ENCODE measurements at regions not wholly inside any gene's neighbourhood (a gene's known extent, or its start where the extent isn't known, plus 50 kb on each side); places are given as distances from the start of the nearest gene placed in this dataset.
A peak's percentile ranks its signal among the peaks of the same experiment; 100 is the strongest.

- no peak for DNase-seq
These were observed 117.8 kb downstream of the TTC32 start for GRCh38 chr2:19783935-19784334.

- DNase-seq = no peak
These were observed 124.8 kb downstream of the TTC32 start for GRCh38 chr2:19776941-19777514.

GRCh38 chr2:19775838-19776237 lies 125.9 kb downstream of the TTC32 start:
- DNase-seq = no peak

- no peak for DNase-seq
These were observed 126.5 kb downstream of the TTC32 start for GRCh38 chr2:19775315-19775714.

GRCh38 chr2:19774805-19775176 lies 127.0 kb downstream of the TTC32 start:
- peak; percentile 71 for DNase-seq

- no peak for DNase-seq
These were observed 128.8 kb downstream of the TTC32 start for GRCh38 chr2:19772981-19773380.

- no peak for DNase-seq
These were observed 132.3 kb downstream of the TTC32 start for GRCh38 chr2:19769513-19769912.

- DNase-seq = no peak
These were observed 133.9 kb downstream of the TTC32 start for GRCh38 chr2:19767899-19768298.

- no peak for DNase-seq
These were observed 136.8 kb downstream of the TTC32 start for GRCh38 chr2:19764998-19765397.

- no peak for DNase-seq
These were observed 138.1 kb downstream of the TTC32 start for GRCh38 chr2:19763731-19764130.

GRCh38 chr2:19762959-19763605 lies 138.7 kb downstream of the TTC32 start:
- no peak for DNase-seq

- DNase-seq = no peak
These were observed 139.6 kb downstream of the TTC32 start for GRCh38 chr2:19762142-19762541.

- DNase-seq = peak; percentile 24
These were observed 141.9 kb downstream of the TTC32 start for GRCh38 chr2:19759880-19760279.

GRCh38 chr2:19758658-19759057 lies 143.1 kb downstream of the TTC32 start:
- DNase-seq = no peak

- no peak for DNase-seq
These were observed 144.2 kb downstream of the TTC32 start for GRCh38 chr2:19757586-19757985.

GRCh38 chr2:19754907-19755306 lies 146.9 kb downstream of the TTC32 start:
- no peak for DNase-seq

GRCh38 chr2:19753818-19754217 lies 148.0 kb downstream of the TTC32 start:
- DNase-seq = no peak

GRCh38 chr2:19753314-19753713 lies 148.5 kb downstream of the TTC32 start:
- no peak for DNase-seq

- DNase-seq = no peak
These were observed 149.3 kb downstream of the TTC32 start for GRCh38 chr2:19752500-19752899.

- no peak for DNase-seq
These were observed 150.2 kb downstream of the TTC32 start for GRCh38 chr2:19751631-19752030.

- no peak for DNase-seq
These were observed 151.6 kb downstream of the TTC32 start for GRCh38 chr2:19750136-19750535.

- DNase-seq = no peak
These were observed 152.3 kb downstream of the TTC32 start for GRCh38 chr2:19749507-19749836.

GRCh38 chr2:19748711-19749506 lies 152.9 kb downstream of the TTC32 start:
- DNase-seq = no peak

- no peak for DNase-seq
These were observed 153.8 kb downstream of the TTC32 start for GRCh38 chr2:19748073-19748375.
